HCT116 (cell line): ENCODE measurements at regions not wholly inside any gene's neighbourhood (a gene's known extent, or its start where the extent isn't known, plus 50 kb on each side); places are given as distances from the start of the nearest gene placed in this dataset.

Source experiments
- ATAC-seq: fragments of 200-7000 bp; cut with Tn5 transposase; 2 replicates; pipeline ENCODE4 v1.9.1; 2020; ENCODE audit warnings: mild to moderate bottlenecking, moderate library complexity
- BruUV-seq: library from RNA; stranded (reverse); fragments of 400-500 nt; replicated peaks from 2 replicates; lab custom pipeline; 2021; lab: Mats Ljungman, UMichigan
- CTCF ChIA-PET: fragments of 300-600 bp; sonication (Branson Sonifier 250); formaldehyde crosslinking; loops from one replicate; lab custom pipeline; 2021; ENCODE audit warnings: antibody characterized with exemption; lab: Charles Lee
- POLR2A ChIA-PET: fragments of 300-600, 350-600 bp; sonication (Branson Sonifier 250); formaldehyde crosslinking; loops from one replicate; lab custom pipeline; 2021; ENCODE audit warnings: antibody characterized with exemption; lab: Charles Lee
- RAD21 ChIA-PET, 2 experiments: fragments of 300-600 bp; sonication (Branson Sonifier 250); formaldehyde crosslinking; loops; one replicate each; lab custom pipeline; 2023; ENCODE audit warnings: low total read pairs in 2 of 2; ENCODE audit not compliant: uncharacterized antibody in 2 of 2, unreplicated experiment in 2 of 2, low non-redundant PET in 1 of 2; lab: Charles Lee
- DNase-seq: peaks from one replicate; pipeline ENCODE4 v3.0.0-alpha.2; 2010; ENCODE audit warnings: low read depth, low spot score
- H2AFZ ChIP-seq: fragments of 200-600 bp; shearing (Covaris generic), sonication (generic); 2 replicates; pipeline ENCODE4 v1.6.1; 2017; ENCODE audit warnings: low read depth, mixed run types, mixed read lengths, antibody characterized with exemption, low read length; ENCODE audit not compliant: poor library complexity, severe bottlenecking
- H3K27ac ChIP-seq: 2 replicates; pipeline ENCODE4 v1.5.1; 2012; ENCODE audit warnings: low read depth, low read length
- H3K27me3 ChIP-seq: fragments of 200-600 bp; sonication (generic); 2 replicates; pipeline ENCODE4 v1.6.1; 2016; ENCODE audit warnings: mixed run types, low read length, mixed read lengths; ENCODE audit not compliant: insufficient read depth
- H3K36me3 ChIP-seq, 2 experiments: fragments of 200-500 bp in 1 of 2; fragments of 200-600 bp in 1 of 2; sonication (Bioruptor generic) in 1 of 2; sonication (generic) in 1 of 2; 2 replicates each; pipeline versions ENCODE4 v1.5.1 to v1.6.1; 2014 to 2016; ENCODE audit warnings: low read length in 2 of 2, inconsistent platforms in 1 of 2, mixed read lengths in 1 of 2, mixed run types in 1 of 2; ENCODE audit not compliant: insufficient read depth in 2 of 2, control insufficient read depth in 1 of 2
- H3K4me1 ChIP-seq, 2 experiments: fragments of 200-600 bp in 1 of 2; sonication (generic) in 1 of 2; 2 replicates each; pipeline versions ENCODE4 v1.5.1 to v1.6.1; 2012 to 2017; ENCODE audit warnings: low read length in 2 of 2, inconsistent platforms in 1 of 2, mild to moderate bottlenecking in 1 of 2, mixed read lengths in 1 of 2, mixed run types in 1 of 2, moderate library complexity in 1 of 2; ENCODE audit not compliant: insufficient read depth in 2 of 2, control insufficient read depth in 1 of 2
- H3K4me2 ChIP-seq: fragments of 200-600 bp; sonication (generic); 2 replicates; pipeline ENCODE4 v1.6.1; 2017; ENCODE audit warnings: mixed run types, low read length, mixed read lengths
- H3K4me3 ChIP-seq, 2 experiments: fragments of 200-600 bp in 1 of 2; sonication (generic) in 1 of 2; replicated peaks in 1 of 2; 2 replicates each; pipeline ENCODE4 v1.5.1; 2011 to 2016; ENCODE audit warnings: low read length in 2 of 2, control low read depth in 1 of 2, low read depth in 1 of 2, mild to moderate bottlenecking in 1 of 2, mixed read lengths in 1 of 2, mixed run types in 1 of 2
- H3K79me2 ChIP-seq: fragments of 200-600 bp; sonication (generic); 2 replicates; pipeline ENCODE4 v1.6.1; 2017; ENCODE audit warnings: mild to moderate bottlenecking, mixed run types, low read length, moderate library complexity, mixed read lengths; ENCODE audit not compliant: insufficient read depth
- H3K9ac ChIP-seq: fragments of 200-600 bp; sonication (generic); 2 replicates; pipeline ENCODE4 v1.6.1; 2016; ENCODE audit warnings: low read length, mixed read lengths
- H3K9me2 ChIP-seq: fragments of 200-600 bp; sonication (generic), shearing (Covaris generic); 2 replicates; pipeline ENCODE4 v1.6.1; 2017; ENCODE audit warnings: mixed run types, mild to moderate bottlenecking, moderate library complexity; ENCODE audit not compliant: insufficient read depth
- H3K9me3 ChIP-seq, 2 experiments: fragments of 200-500 bp in 1 of 2; fragments of 200-600 bp in 1 of 2; sonication (Bioruptor generic) in 1 of 2; sonication (generic) in 1 of 2; 2 replicates each; pipeline ENCODE4 v1.6.1; 2014 to 2017; ENCODE audit warnings: low read length in 2 of 2, mixed read lengths in 2 of 2, inconsistent platforms in 1 of 2, low read depth in 1 of 2, mild to moderate bottlenecking in 1 of 2, mixed run types in 1 of 2, moderate library complexity in 1 of 2; ENCODE audit not compliant: control insufficient read depth in 1 of 2, insufficient read depth in 1 of 2
- H4K20me1 ChIP-seq: fragments of 200-600 bp; sonication (generic), shearing (Covaris generic); 2 replicates; pipeline ENCODE4 v1.6.1; 2017; ENCODE audit warnings: mixed run types, mild to moderate bottlenecking, moderate library complexity; ENCODE audit not compliant: insufficient read depth
- CTCF ChIP-seq, 3 experiments: fragments of 200-600 bp in 1 of 3; sonication (generic) in 1 of 3; IDR thresholded peaks in 2 of 3; conservative IDR thresholded peaks in 1 of 3; 2 replicates each; pipeline ENCODE4 v1.5.1; 2012 to 2017; ENCODE audit warnings: low read depth in 2 of 3, low read length in 2 of 3, antibody characterized with exemption in 1 of 3, borderline replicate concordance in 1 of 3, control low read depth in 1 of 3, mild to moderate bottlenecking in 1 of 3, mixed read lengths in 1 of 3, mixed run types in 1 of 3, moderate library complexity in 1 of 3; ENCODE audit not compliant: insufficient read depth in 1 of 3
- EGR1 ChIP-seq: IDR thresholded peaks from 2 replicates; pipeline ENCODE4 v1.6.1; 2012; ENCODE audit warnings: low read depth
- ELF1 ChIP-seq: IDR thresholded peaks from 2 replicates; pipeline ENCODE4 v1.6.1; 2012; ENCODE audit warnings: low read depth, borderline replicate concordance
- EZH2 ChIP-seq: fragments of 200-600 bp; sonication (generic); IDR thresholded peaks from 2 replicates; pipeline ENCODE4 v1.6.1; 2017; ENCODE audit warnings: antibody characterized with exemption, mixed run types
- EZH2phosphoT487 ChIP-seq: fragments of 200-600 bp; IDR thresholded peaks from 2 replicates; pipeline ENCODE4 v1.6.1; 2018; ENCODE audit warnings: antibody characterized with exemption, borderline replicate concordance
- FOSL1 ChIP-seq: IDR thresholded peaks from 2 replicates; pipeline ENCODE4 v1.6.1; 2012; ENCODE audit warnings: low read depth
- JUND ChIP-seq: IDR thresholded peaks from 2 replicates; pipeline ENCODE4 v1.6.1; 2012
- MAX ChIP-seq: IDR thresholded peaks from 2 replicates; pipeline ENCODE4 v1.6.1; 2012
- POLR2AphosphoS5 ChIP-seq: IDR thresholded peaks from 2 replicates; pipeline ENCODE4 v1.6.1; 2011; ENCODE audit warnings: mild to moderate bottlenecking, low read depth, low read length, moderate library complexity
- RAD21 ChIP-seq: IDR thresholded peaks from 2 replicates; pipeline ENCODE4 v1.6.1; 2012; ENCODE audit warnings: low read depth, mild to moderate bottlenecking
- SIN3A ChIP-seq: IDR thresholded peaks from 2 replicates; pipeline ENCODE4 v1.6.1; 2012; ENCODE audit warnings: low read depth
- SP1 ChIP-seq: IDR thresholded peaks from 2 replicates; pipeline ENCODE4 v1.6.1; 2012; ENCODE audit warnings: low read depth
- TCF7L2 ChIP-seq: IDR thresholded peaks from 2 replicates; pipeline ENCODE4 v1.7.0; 2011; ENCODE audit warnings: borderline replicate concordance, inconsistent platforms; ENCODE audit not compliant: insufficient read depth, insufficient read length; ENCODE audit errors: extremely low read depth
- YY1 ChIP-seq: IDR thresholded peaks from 2 replicates; pipeline ENCODE4 v1.6.1; 2011; ENCODE audit warnings: low read length, low read depth, moderate library complexity, mild to moderate bottlenecking; ENCODE audit not compliant: insufficient replicate concordance; ENCODE audit errors: extremely low read depth
- ZFX ChIP-seq: fragments of 450-650 bp; IDR thresholded peaks from 2 replicates; pipeline ENCODE4 v1.6.1; 2017
- intact Hi-C: fragments of 100-400 bp; cut with micrococcal nuclease; formaldehyde crosslinking; loops from 2 replicates; pipeline ENCODE4 v1.10.0; 2022
- TF ChIP-seq, protein P1 (sequence below): IDR thresholded peaks from 2 replicates; pipeline ENCODE4 v1.6.1; 2012; ENCODE audit warnings: low read depth
- TF ChIP-seq, protein P2 (sequence below): IDR thresholded peaks from 2 replicates; pipeline ENCODE4 v1.6.1; 2011; ENCODE audit warnings: mild to moderate bottlenecking, low read length, moderate library complexity; ENCODE audit not compliant: insufficient replicate concordance; ENCODE audit errors: extremely low read depth

GRCh38 chr3:99298661-99299060, 339.7 kb upstream of the COL8A1 start:
- no peak overlapping the region for H3K4me2 ChIP-seq
- TF ChIP-seq FOSL1 (no peak), CTCF (IDR thresholded peaks at IDR 0.05 in 2 of 3, conservative IDR thresholded peaks at IDR 0.05 in 1 of 3; ENCODE audit: borderline replicate concordance in 1 of 3, insufficient read depth in 1 of 3, low read depth in 2 of 3, low read length in 2 of 3) (no peak), ZFX (no peak), SIN3A (no peak), ELF1 (no peak), RAD21 (no peak), YY1 (no peak), EZH2phosphoT487 (no peak), POLR2AphosphoS5 (no peak), SP1 (no peak), JUND (no peak), MAX (no peak), EZH2 (no peak), TCF7L2 (no peak), EGR1 (no peak)
- TF ChIP-seq, protein P1, sequence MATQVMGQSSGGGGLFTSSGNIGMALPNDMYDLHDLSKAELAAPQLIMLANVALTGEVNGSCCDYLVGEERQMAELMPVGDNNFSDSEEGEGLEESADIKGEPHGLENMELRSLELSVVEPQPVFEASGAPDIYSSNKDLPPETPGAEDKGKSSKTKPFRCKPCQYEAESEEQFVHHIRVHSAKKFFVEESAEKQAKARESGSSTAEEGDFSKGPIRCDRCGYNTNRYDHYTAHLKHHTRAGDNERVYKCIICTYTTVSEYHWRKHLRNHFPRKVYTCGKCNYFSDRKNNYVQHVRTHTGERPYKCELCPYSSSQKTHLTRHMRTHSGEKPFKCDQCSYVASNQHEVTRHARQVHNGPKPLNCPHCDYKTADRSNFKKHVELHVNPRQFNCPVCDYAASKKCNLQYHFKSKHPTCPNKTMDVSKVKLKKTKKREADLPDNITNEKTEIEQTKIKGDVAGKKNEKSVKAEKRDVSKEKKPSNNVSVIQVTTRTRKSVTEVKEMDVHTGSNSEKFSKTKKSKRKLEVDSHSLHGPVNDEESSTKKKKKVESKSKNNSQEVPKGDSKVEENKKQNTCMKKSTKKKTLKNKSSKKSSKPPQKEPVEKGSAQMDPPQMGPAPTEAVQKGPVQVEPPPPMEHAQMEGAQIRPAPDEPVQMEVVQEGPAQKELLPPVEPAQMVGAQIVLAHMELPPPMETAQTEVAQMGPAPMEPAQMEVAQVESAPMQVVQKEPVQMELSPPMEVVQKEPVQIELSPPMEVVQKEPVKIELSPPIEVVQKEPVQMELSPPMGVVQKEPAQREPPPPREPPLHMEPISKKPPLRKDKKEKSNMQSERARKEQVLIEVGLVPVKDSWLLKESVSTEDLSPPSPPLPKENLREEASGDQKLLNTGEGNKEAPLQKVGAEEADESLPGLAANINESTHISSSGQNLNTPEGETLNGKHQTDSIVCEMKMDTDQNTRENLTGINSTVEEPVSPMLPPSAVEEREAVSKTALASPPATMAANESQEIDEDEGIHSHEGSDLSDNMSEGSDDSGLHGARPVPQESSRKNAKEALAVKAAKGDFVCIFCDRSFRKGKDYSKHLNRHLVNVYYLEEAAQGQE: no peak
- TF ChIP-seq, protein P2, sequence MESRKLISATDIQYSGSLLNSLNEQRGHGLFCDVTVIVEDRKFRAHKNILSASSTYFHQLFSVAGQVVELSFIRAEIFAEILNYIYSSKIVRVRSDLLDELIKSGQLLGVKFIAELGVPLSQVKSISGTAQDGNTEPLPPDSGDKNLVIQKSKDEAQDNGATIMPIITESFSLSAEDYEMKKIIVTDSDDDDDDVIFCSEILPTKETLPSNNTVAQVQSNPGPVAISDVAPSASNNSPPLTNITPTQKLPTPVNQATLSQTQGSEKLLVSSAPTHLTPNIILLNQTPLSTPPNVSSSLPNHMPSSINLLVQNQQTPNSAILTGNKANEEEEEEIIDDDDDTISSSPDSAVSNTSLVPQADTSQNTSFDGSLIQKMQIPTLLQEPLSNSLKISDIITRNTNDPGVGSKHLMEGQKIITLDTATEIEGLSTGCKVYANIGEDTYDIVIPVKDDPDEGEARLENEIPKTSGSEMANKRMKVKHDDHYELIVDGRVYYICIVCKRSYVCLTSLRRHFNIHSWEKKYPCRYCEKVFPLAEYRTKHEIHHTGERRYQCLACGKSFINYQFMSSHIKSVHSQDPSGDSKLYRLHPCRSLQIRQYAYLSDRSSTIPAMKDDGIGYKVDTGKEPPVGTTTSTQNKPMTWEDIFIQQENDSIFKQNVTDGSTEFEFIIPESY: no peak
- no peaks in the 10 kb centered on the region for H3K36me3 ChIP-seq
- POLR2A ChIA-PET: no interaction called here
- RAD21 ChIA-PET: no interaction called here
- intact Hi-C loops: no loop called here
- DNase-seq (no peak), ATAC-seq (no peak)
- CTCF ChIA-PET: no interaction called here
- no peak overlapping the region for H3K9ac ChIP-seq
- H2AFZ ChIP-seq: no peak overlapping the region
- H3K79me2 ChIP-seq: no peaks in the 10 kb centered on the region
- peaks cover 0 to 4% of the 10 kb centered on the region in 2 experiments; a peak in 1 of 4 replicates for H3K4me1 ChIP-seq
- no peaks in the 10 kb centered on the region for H4K20me1 ChIP-seq
- peaks cover 26% of the 10 kb centered on the region for H3K27me3 ChIP-seq
- H3K27ac ChIP-seq: no peak overlapping the region
- no peak overlapping the region for H3K4me3 ChIP-seq
- H3K9me3 ChIP-seq: no peaks in the 10 kb centered on the region
- BruUV-seq: no TSS peak
- H3K9me2 ChIP-seq: no peaks in the 10 kb centered on the region
